Lower lobe of right lung (tissue), 2 donors: ENCODE measurements at regions not wholly inside any gene's neighbourhood (a gene's known extent, or its start where the extent isn't known, plus 50 kb on each side); places are given as distances from the start of the nearest gene placed in this dataset.

ENCODE experiments used
- ATAC-seq, 2 donors: fragments of 200-7000 bp; cut with Tn5 transposase; one replicate each; pipeline ENCODE4 v1.9.1; 2020 to 2022; ENCODE audit warnings: mild to moderate bottlenecking in 2 of 2, moderate library complexity in 2 of 2
- DNase-seq: peaks from one replicate; pipeline ENCODE4 v3.0.0-alpha.2; 2020
- H3K27ac ChIP-seq: fragments of 200-600 bp; one replicate; pipeline ENCODE4 v1.8.0; 2022
- H3K27me3 ChIP-seq: fragments of 200-600 bp; one replicate; pipeline ENCODE4 v1.8.0; 2022; ENCODE audit warnings: low read depth
- H3K36me3 ChIP-seq: fragments of 200-600 bp; one replicate; pipeline ENCODE4 v1.8.0; 2022; ENCODE audit warnings: mild to moderate bottlenecking
- H3K4me1 ChIP-seq: fragments of 200-600 bp; one replicate; pipeline ENCODE4 v1.8.0; 2022
- H3K4me3 ChIP-seq: fragments of 200-600 bp; one replicate; pipeline ENCODE4 v1.8.0; 2022; ENCODE audit warnings: mild to moderate bottlenecking
- H3K9me3 ChIP-seq: fragments of 200-600 bp; one replicate; pipeline ENCODE4 v1.8.0; 2022
- intact Hi-C: fragments of 100-400 bp; cut with DNase I; formaldehyde crosslinking; loops from one replicate; pipeline ENCODE4 v1.11.0; 2022
- TF ChIP-seq, protein P1 (sequence below): fragments of 200-600 bp; IDR thresholded peaks from one replicate; pipeline ENCODE4 v1.8.0; 2022; ENCODE audit warnings: antibody characterized with exemption, mild to moderate bottlenecking
- donor health status: DM: no; HTN: yes; CAD: no; lungs with severe emphysema.

DNA sequence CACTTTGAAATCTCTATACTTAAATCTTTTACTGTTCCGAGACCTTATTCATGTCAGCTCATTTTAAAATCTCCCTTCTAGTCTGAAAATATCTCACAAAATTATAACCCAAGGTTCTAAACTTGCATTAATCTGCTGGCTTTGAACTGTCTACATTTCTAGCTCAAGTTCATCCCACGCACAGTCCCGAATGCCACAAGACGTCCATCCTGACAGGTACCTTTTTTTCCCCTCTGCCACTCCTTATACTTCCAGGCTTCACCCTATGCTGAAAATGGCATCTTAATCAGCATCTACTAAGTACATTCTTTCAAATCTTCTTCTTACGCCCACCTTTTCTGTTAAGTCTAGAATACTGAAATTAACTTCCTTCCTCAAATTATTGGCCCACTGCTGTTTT lies 259.2 kb upstream of the GALNTL6 start:
- Histone ChIP-seq H3K27ac (no peak overlapping the region), H3K4me3 (no peak overlapping the region), H3K27me3 (no peaks in the 10 kb centered on the region), H3K9me3 (no peaks in the 10 kb centered on the region), H3K36me3 (no peaks in the 10 kb centered on the region), H3K4me1 (no peaks in the 10 kb centered on the region)
- DNase-seq (no peak), ATAC-seq (no peak)
- intact Hi-C loops, result no loop called here
- TF ChIP-seq, protein P1, sequence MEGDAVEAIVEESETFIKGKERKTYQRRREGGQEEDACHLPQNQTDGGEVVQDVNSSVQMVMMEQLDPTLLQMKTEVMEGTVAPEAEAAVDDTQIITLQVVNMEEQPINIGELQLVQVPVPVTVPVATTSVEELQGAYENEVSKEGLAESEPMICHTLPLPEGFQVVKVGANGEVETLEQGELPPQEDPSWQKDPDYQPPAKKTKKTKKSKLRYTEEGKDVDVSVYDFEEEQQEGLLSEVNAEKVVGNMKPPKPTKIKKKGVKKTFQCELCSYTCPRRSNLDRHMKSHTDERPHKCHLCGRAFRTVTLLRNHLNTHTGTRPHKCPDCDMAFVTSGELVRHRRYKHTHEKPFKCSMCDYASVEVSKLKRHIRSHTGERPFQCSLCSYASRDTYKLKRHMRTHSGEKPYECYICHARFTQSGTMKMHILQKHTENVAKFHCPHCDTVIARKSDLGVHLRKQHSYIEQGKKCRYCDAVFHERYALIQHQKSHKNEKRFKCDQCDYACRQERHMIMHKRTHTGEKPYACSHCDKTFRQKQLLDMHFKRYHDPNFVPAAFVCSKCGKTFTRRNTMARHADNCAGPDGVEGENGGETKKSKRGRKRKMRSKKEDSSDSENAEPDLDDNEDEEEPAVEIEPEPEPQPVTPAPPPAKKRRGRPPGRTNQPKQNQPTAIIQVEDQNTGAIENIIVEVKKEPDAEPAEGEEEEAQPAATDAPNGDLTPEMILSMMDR, result no peak

GRCh38 chr4:171542640-171543039 lies 270.6 kb upstream of the GALNTL6 start:
- Histone ChIP-seq H3K4me3 (no peak overlapping the region), H3K27me3 (no peaks in the 10 kb centered on the region), H3K4me1 (no peaks in the 10 kb centered on the region), H3K9me3 (no peaks in the 10 kb centered on the region), H3K27ac (no peak overlapping the region), H3K36me3 (no peaks in the 10 kb centered on the region)
- DNase-seq (no peak), ATAC-seq (no peak)
- intact Hi-C loops, result no loop called here
- TF ChIP-seq, protein P1, result no peak

DNA sequence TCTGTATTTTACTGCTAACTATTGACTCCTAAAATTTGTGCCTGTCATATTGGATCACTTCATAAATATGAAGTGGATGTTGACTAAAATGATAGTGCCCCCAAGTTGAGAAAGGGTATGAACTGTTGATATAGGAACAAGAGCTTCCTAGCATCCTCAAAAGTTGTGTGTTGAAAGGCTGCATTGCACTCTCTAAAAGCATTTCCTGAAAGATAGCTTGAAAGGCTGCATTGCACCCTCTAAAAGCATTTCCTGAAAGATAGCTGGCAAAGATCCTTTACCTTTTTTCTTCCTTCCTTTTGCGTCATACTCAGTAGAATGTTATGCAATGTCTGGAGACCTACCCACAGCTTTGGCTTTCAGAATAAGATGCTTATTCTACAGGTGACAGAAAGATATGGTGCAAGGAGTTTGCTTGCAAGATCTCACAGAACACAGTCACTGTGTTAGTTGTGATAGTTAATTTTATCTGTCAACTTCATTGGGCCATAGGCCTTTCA lies 274.6 kb upstream of the GALNTL6 start:
- H3K27me3 ChIP-seq, result no peaks in the 10 kb centered on the region
- intact Hi-C loops, result no loop called here
- TF ChIP-seq, protein P1, result no peak
- no peak overlapping the region for H3K4me3 ChIP-seq
- H3K9me3 ChIP-seq, result no peaks in the 10 kb centered on the region
- ATAC-seq (peak; percentile 37 to 59), DNase-seq (no peak)
- H3K27ac ChIP-seq, result no peak overlapping the region
- H3K4me1 ChIP-seq, result no peaks in the 10 kb centered on the region
- no peaks in the 10 kb centered on the region for H3K36me3 ChIP-seq

DNA sequence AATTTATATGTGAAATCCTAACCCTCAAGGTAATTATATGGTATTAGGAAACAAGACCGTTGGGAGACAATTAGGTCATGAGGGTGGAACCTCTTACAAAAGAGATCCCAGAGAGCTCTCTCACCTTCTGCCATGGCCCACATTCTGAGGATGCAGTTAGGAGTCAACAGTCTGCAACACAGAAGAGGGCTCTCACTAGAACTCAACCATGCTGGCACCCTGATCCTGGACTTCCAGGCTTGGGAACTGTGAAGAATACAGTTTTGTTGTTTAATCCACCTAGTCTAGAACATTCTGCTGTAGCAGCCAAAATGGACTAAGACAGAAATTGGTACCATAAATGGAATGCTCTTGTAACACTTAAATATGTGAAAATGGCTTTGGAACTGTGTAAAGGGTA lies 278.8 kb upstream of the GALNTL6 start:
- Histone ChIP-seq H3K27me3 (no peaks in the 10 kb centered on the region), H3K36me3 (no peaks in the 10 kb centered on the region), H3K27ac (no peak overlapping the region), H3K9me3 (no peaks in the 10 kb centered on the region), H3K4me1 (no peaks in the 10 kb centered on the region), H3K4me3 (no peak overlapping the region)
- TF ChIP-seq, protein P1, result no peak
- intact Hi-C loops, result no loop called here
- DNase-seq (no peak), ATAC-seq (no peak)

DNA sequence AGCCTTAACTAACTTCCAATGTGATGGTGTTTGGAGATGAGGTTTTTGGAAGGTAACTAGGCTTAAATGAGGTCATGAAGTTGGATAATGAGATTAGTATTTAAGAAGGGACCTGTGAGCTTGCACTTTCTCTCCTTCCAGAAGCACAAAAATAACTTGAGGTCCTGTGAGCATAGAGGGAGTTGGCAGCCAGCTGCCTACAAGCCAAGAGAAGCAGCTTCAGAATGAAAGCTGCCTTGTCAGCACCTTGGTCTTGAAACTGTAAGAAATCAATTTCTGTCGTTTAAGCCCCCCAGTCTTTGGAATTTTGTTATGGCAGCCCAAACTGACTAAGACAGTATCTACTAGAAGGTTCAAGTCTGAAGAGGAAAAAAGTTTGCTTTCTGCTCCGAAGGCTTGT lies 280.2 kb upstream of the GALNTL6 start:
- no peak for ATAC-seq
- TF ChIP-seq, protein P1, result no peak

GRCh38 chr4:171524903-171525302 lies 288.3 kb upstream of the GALNTL6 start:
- Histone ChIP-seq H3K27ac (no peak overlapping the region), H3K27me3 (no peaks in the 10 kb centered on the region), H3K9me3 (no peaks in the 10 kb centered on the region), H3K36me3 (no peaks in the 10 kb centered on the region), H3K4me1 (no peaks in the 10 kb centered on the region), H3K4me3 (no peak overlapping the region)
- ATAC-seq (no peak), DNase-seq (no peak)
- intact Hi-C loops, result no loop called here
- TF ChIP-seq, protein P1, result no peak

More for the DNA sequence above, 280.2 kb upstream of the GALNTL6 start:
- Histone ChIP-seq H3K9me3 (no peaks in the 10 kb centered on the region), H3K36me3 (no peaks in the 10 kb centered on the region), H3K27me3 (no peaks in the 10 kb centered on the region), H3K4me3 (no peak overlapping the region), H3K4me1 (no peaks in the 10 kb centered on the region), H3K27ac (no peak overlapping the region)
- DNase-seq, result no peak
- intact Hi-C loops, result no loop called here
